Mammary epithelial cell (primary cell): ENCODE measurements at regions not wholly inside any gene's neighbourhood (a gene's known extent, or its start where the extent isn't known, plus 50 kb on each side); places are given as distances from the start of the nearest gene placed in this dataset.
A peak's percentile ranks its signal among the peaks of the same experiment; 100 is the strongest.

Source experiments
- EZH2 ChIP-seq: IDR thresholded peaks from 2 replicates; pipeline ENCODE4 v1.6.1; 2012; ENCODE audit warnings: low read length, inconsistent platforms, borderline replicate concordance
- TF ChIP-seq, protein P1 (sequence below), 2 donors: IDR thresholded peaks in 1 of 2; conservative IDR thresholded peaks in 1 of 2; 2 replicates each; pipeline ENCODE4 v1.5.1; 2011 to 2012; ENCODE audit warnings: inconsistent platforms in 2 of 2, low read length in 2 of 2, mild to moderate bottlenecking in 2 of 2, control low read depth in 1 of 2, low read depth in 1 of 2; ENCODE audit not compliant: insufficient read depth in 1 of 2; ENCODE audit errors: extremely low read depth in 1 of 2

DNA sequence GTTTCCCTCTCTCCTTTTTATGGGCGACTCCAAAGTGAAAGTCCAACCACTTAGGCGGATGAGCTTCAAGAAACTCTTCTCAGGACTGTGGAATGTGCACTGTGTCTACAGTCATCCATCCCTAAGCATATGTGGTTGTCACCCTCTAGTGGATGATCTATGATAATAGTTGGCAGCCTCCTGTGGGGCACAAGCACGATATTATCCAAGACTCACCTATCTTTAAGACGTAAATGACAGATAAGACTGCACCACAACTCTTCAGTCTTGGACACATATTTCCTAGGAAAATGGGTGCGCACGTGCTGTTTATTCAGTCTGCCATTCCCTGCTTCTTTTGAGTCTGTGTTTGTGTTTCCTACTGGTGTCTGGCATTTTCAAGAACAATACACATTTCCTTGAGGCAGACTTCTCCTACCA, 145.5 kb upstream of the CTAGE1 start:
- TF ChIP-seq, protein P1, sequence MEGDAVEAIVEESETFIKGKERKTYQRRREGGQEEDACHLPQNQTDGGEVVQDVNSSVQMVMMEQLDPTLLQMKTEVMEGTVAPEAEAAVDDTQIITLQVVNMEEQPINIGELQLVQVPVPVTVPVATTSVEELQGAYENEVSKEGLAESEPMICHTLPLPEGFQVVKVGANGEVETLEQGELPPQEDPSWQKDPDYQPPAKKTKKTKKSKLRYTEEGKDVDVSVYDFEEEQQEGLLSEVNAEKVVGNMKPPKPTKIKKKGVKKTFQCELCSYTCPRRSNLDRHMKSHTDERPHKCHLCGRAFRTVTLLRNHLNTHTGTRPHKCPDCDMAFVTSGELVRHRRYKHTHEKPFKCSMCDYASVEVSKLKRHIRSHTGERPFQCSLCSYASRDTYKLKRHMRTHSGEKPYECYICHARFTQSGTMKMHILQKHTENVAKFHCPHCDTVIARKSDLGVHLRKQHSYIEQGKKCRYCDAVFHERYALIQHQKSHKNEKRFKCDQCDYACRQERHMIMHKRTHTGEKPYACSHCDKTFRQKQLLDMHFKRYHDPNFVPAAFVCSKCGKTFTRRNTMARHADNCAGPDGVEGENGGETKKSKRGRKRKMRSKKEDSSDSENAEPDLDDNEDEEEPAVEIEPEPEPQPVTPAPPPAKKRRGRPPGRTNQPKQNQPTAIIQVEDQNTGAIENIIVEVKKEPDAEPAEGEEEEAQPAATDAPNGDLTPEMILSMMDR (conservative IDR thresholded peaks at IDR 0.05 in 1 of 2, IDR thresholded peaks at IDR 0.05 in 1 of 2; ENCODE audit: extremely low read depth in 1 of 2, insufficient read depth in 1 of 2, low read depth in 1 of 2, low read length in 2 of 2), result peak; percentile 89
- no peak for TF ChIP-seq EZH2
